Neutrophil (primary cell): ENCODE measurements at regions not wholly inside any gene's neighbourhood (a gene's known extent, or its start where the extent isn't known, plus 50 kb on each side); places are given as distances from the start of the nearest gene placed in this dataset.

Experiments used
- H3K27ac ChIP-seq: fragments of 200-600 bp; sonication (generic); 2 replicates; pipeline ENCODE4 v1.5.1; 2016; ENCODE audit warnings: mild to moderate bottlenecking, moderate library complexity
- H3K27me3 ChIP-seq: fragments of 200-600 bp; sonication (generic); 2 replicates; pipeline ENCODE4 v1.6.0; 2016; ENCODE audit warnings: mild to moderate bottlenecking
- H3K36me3 ChIP-seq: fragments of 200-600 bp; sonication (generic); 2 replicates; pipeline ENCODE4 v1.5.1; 2017
- H3K4me1 ChIP-seq, 2 experiments: fragments of 200-600 bp in 1 of 2; sonication (generic) in 1 of 2; 1 replicate in 1 of 2; 2 replicates in 1 of 2; pipeline versions ENCODE4 v1.5.1 to v1.6.1; 2013 to 2016; ENCODE audit warnings: low read depth in 1 of 2, low read length in 1 of 2, mild to moderate bottlenecking in 1 of 2, moderate library complexity in 1 of 2; ENCODE audit not compliant: control insufficient read depth in 1 of 2, insufficient read depth in 1 of 2
- H3K4me3 ChIP-seq, 2 experiments: fragments of 200-600 bp in 1 of 2; sonication (generic) in 1 of 2; 1 replicate in 1 of 2; 2 replicates in 1 of 2; pipeline ENCODE4 v1.5.1; 2013 to 2016; ENCODE audit warnings: low read depth in 1 of 2, low read length in 1 of 2, mild to moderate bottlenecking in 1 of 2, moderate library complexity in 1 of 2
- H3K9me3 ChIP-seq: fragments of 200-600 bp; sonication (generic); 2 replicates; pipeline ENCODE4 v1.5.1; 2016
- TF ChIP-seq, protein P1 (sequence below): fragments of 200-600 bp; sonication (generic); IDR thresholded peaks from 2 replicates; pipeline ENCODE4 v1.5.1; 2016; ENCODE audit warnings: antibody characterized with exemption

DNA sequence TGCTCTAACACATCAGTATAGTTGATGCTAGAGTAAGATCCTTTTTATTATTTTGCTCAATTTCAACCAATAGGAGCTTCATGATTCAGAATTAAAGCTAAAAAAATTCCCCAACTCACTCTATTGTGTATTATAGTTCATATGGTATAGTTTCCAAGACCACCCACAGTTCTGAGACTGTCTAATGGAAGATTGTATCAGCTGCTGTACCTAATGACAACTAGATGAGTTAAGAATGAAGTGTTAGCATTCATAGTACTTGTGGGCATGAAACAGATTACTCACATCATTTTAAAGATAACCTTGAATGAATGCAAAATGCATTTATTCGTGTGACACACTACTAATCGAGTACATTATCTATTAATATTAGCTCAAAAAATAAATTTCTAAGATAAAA lies 289.9 kb upstream of the ATP11B start:
- Histone ChIP-seq H3K27ac (no peak overlapping the region), H3K27me3 (no peaks in the 10 kb centered on the region), H3K4me1 (no peaks in the 10 kb centered on the region), H3K4me3 (no peak overlapping the region), H3K9me3 (no peaks in the 10 kb centered on the region), H3K36me3 (no peaks in the 10 kb centered on the region)
- TF ChIP-seq, protein P1, sequence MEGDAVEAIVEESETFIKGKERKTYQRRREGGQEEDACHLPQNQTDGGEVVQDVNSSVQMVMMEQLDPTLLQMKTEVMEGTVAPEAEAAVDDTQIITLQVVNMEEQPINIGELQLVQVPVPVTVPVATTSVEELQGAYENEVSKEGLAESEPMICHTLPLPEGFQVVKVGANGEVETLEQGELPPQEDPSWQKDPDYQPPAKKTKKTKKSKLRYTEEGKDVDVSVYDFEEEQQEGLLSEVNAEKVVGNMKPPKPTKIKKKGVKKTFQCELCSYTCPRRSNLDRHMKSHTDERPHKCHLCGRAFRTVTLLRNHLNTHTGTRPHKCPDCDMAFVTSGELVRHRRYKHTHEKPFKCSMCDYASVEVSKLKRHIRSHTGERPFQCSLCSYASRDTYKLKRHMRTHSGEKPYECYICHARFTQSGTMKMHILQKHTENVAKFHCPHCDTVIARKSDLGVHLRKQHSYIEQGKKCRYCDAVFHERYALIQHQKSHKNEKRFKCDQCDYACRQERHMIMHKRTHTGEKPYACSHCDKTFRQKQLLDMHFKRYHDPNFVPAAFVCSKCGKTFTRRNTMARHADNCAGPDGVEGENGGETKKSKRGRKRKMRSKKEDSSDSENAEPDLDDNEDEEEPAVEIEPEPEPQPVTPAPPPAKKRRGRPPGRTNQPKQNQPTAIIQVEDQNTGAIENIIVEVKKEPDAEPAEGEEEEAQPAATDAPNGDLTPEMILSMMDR, result no peak

- TF ChIP-seq, protein P1, result no peak
- no peaks in the 10 kb centered on the region for H3K36me3 ChIP-seq
- no peaks in the 10 kb centered on the region for H3K4me1 ChIP-seq
- peaks cover 6% of the 10 kb centered on the region for H3K27me3 ChIP-seq
- H3K9me3 ChIP-seq, result no peaks in the 10 kb centered on the region
- no peak overlapping the region for H3K4me3 ChIP-seq
- no peak overlapping the region for H3K27ac ChIP-seq
Measured at GRCh38 chr3:182508919-182509711, 284.2 kb upstream of the ATP11B start.

DNA sequence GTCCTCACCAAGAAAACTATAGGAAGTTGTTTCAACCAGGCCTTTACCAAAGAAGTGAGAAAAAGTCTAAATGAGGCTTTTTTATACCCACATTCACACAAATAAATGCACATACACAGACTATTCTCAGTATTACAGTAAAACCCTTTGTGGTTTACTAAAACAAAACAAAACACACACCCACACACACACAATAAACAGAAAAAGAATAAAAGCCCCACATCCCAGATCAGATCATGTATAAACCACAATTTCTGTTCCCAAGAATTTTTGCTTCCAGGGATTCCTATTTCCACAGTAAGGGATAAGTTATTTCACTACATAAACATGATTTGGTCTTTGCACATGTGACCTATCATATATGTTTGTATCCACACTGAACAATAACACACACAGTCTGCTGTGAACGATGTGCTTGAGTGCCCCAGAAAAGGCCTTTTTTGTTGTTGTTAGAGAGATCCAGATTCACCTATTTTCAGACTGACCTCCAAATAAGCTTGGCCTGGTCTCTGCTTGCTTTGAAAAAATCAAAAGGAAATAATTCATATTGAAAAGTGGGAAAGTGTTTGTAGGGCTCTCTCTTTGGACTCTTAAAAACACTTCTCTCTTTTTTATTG lies 283.4 kb upstream of the ATP11B start:
- TF ChIP-seq, protein P1, result no peak
- H3K27ac ChIP-seq, result no peak overlapping the region
- no peaks in the 10 kb centered on the region for H3K9me3 ChIP-seq
- peaks cover 6% of the 10 kb centered on the region for H3K27me3 ChIP-seq
- no peak overlapping the region for H3K4me3 ChIP-seq
- H3K4me1 ChIP-seq, result no peaks in the 10 kb centered on the region
- no peaks in the 10 kb centered on the region for H3K36me3 ChIP-seq

DNA sequence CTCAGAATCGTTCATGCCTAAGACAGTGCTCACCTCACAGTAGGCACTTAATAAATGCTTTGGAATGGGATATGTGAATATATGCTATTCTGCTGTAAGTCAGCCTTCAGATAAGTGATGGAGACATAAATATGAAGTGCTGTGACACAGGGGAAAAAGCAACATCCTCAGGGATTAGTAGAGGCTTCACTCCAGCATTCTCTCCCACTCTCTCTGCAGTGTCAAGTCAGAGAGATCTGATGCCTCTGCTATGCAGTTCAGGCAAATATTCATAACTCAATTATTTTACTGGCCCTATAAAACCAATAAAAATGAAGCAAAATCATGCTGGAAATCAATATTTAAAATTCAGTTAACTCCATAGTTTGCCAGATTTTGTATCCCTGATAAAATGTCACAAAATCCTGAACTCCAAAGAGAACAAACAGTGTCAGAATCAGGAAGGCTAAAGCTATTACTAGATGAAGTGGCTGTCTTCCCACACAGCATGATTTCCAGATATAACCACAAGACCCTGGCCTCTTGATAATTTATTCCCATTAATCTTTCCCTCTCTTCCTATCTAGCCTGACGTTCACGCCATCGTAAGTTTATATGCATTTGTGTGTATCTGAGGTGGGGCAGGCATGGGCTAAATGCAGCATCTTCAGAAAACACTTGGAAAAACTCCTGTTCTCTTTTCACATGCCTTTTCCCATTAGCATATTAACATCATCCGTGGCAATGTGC lies 278.9 kb upstream of the ATP11B start:
- Histone ChIP-seq H3K36me3 (no peaks in the 10 kb centered on the region), H3K9me3 (no peaks in the 10 kb centered on the region), H3K4me1 (no peaks in the 10 kb centered on the region), H3K4me3 (no peak overlapping the region), H3K27me3 (peaks cover under 1% of the 10 kb centered on the region), H3K27ac (no peak overlapping the region)
- TF ChIP-seq, protein P1, result no peak

- no peaks in the 10 kb centered on the region for H3K36me3 ChIP-seq
- H3K9me3 ChIP-seq, result no peaks in the 10 kb centered on the region
- no peaks in the 10 kb centered on the region for H3K27me3 ChIP-seq
- no peak overlapping the region for H3K27ac ChIP-seq
- no peaks in the 10 kb centered on the region for H3K4me1 ChIP-seq
- H3K4me3 ChIP-seq, result no peak overlapping the region
- TF ChIP-seq, protein P1, result no peak
Measured at GRCh38 chr3:182516597-182517336, 276.5 kb upstream of the ATP11B start.
